ENCODE measurements at regions not wholly inside any gene's neighbourhood (a gene's known extent, or its start where the extent isn't known, plus 50 kb on each side); places are given as distances from the start of the nearest gene placed in this dataset.
"Not testable (repeated sequence)": the region's sequence is repeated elsewhere in the genome, so short reads cannot be mapped to it uniquely, and the experiment has no call there.

DNA sequence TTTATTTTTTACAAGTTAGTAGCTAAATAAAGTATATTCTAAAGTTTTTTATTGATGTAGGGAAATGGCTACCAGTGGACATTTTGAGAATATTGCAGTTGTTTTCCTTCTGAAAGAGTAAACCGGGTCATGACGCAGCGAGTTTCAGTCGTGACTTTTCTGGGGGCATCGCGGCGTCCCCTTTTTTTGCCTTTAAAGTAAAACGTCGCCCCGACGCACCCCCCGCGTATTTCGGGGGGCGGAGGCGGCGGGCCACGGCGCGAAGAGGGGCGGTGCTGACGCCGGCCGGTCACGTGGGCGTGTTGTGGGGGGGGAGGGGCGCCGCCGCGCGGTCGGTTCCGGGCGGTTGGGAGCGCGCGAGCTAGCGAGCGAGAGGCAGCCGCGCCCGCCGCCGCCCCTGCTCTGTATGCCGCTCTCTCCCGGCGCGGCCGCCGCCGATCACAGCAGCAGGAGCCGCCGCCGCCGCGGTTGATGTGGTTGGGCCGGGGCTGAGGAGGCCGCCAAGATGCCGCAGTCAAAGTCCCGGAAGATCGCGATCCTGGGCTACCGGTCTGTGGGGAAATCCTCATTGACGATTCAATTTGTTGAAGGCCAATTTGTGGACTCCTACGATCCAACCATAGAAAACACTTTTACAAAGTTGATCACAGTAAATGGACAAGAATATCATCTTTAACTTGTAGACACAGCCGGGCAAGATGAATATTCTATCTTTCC, 57.5 kb downstream of the SYT15B start:
- not testable (repeated sequence) for TF ChIP-seq POLR2A, POLR2AphosphoS5 (IDR thresholded peaks at IDR 0.05)
- TF ChIP-seq, protein P1, sequence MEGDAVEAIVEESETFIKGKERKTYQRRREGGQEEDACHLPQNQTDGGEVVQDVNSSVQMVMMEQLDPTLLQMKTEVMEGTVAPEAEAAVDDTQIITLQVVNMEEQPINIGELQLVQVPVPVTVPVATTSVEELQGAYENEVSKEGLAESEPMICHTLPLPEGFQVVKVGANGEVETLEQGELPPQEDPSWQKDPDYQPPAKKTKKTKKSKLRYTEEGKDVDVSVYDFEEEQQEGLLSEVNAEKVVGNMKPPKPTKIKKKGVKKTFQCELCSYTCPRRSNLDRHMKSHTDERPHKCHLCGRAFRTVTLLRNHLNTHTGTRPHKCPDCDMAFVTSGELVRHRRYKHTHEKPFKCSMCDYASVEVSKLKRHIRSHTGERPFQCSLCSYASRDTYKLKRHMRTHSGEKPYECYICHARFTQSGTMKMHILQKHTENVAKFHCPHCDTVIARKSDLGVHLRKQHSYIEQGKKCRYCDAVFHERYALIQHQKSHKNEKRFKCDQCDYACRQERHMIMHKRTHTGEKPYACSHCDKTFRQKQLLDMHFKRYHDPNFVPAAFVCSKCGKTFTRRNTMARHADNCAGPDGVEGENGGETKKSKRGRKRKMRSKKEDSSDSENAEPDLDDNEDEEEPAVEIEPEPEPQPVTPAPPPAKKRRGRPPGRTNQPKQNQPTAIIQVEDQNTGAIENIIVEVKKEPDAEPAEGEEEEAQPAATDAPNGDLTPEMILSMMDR (IDR thresholded peaks at IDR 0.05) = not testable (repeated sequence)

Data from sigmoid colon (tissue), 4 donors.